Activated naive CD4-positive, alpha-beta T cell treated with anti-CD3 and anti-CD28 coated beads for 36 hours (primary cell): ENCODE measurements at regions not wholly inside any gene's neighbourhood (a gene's known extent, or its start where the extent isn't known, plus 50 kb on each side); places are given as distances from the start of the nearest gene placed in this dataset.
"Not testable (repeated sequence)": the region's sequence is repeated elsewhere in the genome, so short reads cannot be mapped to it uniquely, and the experiment has no call there.

ENCODE experiments used
- CTCF ChIA-PET: fragments of 350-600 bp; sonication (Branson Sonifier 250); formaldehyde crosslinking; loops from one replicate; lab custom pipeline; 2021; ENCODE audit warnings: antibody characterized with exemption; lab: Charles Lee
- DNase-seq: peaks from one replicate; pipeline ENCODE4 v3.0.0-alpha.2; 2020
- H3K27ac Mint-ChIP-seq: one replicate; pipeline ENCODE4 v1.8.0; 2021; ENCODE audit warnings: mild to moderate bottlenecking, mixed read lengths
- H3K27me3 Mint-ChIP-seq: one replicate; pipeline ENCODE4 v1.8.0; 2021; ENCODE audit warnings: low read depth, mixed read lengths
- H3K36me3 Mint-ChIP-seq: one replicate; pipeline ENCODE4 v1.8.0; 2021; ENCODE audit warnings: low read depth, mixed read lengths
- H3K4me1 Mint-ChIP-seq: one replicate; pipeline ENCODE4 v1.8.0; 2021; ENCODE audit warnings: low read depth, mixed read lengths
- H3K4me3 Mint-ChIP-seq: one replicate; pipeline ENCODE4 v1.8.0; 2021; ENCODE audit warnings: mild to moderate bottlenecking, moderate library complexity, mixed read lengths
- H3K9me3 Mint-ChIP-seq: one replicate; pipeline ENCODE4 v1.8.0; 2021; ENCODE audit warnings: mixed read lengths
- intact Hi-C: fragments of 100-400 bp; cut with micrococcal nuclease; formaldehyde crosslinking; loops from one replicate; pipeline ENCODE4 v1.15.1; 2023

DNA sequence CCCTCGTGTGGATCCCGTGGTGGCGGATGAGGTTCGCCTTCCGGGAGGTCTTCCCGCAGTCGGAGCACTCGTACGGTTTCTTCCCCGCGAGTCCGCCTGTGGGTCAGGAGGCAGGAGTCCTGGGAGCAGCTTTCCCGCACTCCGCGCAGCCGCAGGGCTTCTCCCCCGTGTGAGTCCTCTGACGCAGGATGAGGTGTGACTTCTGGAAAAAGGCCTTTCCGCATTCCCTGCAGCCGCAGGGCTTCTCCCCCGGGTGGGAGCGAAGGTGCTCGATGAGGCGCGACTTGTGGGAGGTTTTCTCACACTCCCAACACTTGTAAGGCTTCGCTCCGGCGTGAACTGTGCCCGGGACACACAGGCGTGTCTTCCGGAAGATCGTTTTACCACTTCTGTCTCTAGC lies 68.8 kb upstream of the WIPI2 start:
- H3K4me3 Mint-ChIP-seq, H3K4me1 Mint-ChIP-seq, H3K27ac Mint-ChIP-seq, CTCF ChIA-PET, DNase-seq, intact Hi-C loops, H3K36me3 Mint-ChIP-seq, H3K27me3 Mint-ChIP-seq, H3K9me3 Mint-ChIP-seq: not testable (repeated sequence)

DNA sequence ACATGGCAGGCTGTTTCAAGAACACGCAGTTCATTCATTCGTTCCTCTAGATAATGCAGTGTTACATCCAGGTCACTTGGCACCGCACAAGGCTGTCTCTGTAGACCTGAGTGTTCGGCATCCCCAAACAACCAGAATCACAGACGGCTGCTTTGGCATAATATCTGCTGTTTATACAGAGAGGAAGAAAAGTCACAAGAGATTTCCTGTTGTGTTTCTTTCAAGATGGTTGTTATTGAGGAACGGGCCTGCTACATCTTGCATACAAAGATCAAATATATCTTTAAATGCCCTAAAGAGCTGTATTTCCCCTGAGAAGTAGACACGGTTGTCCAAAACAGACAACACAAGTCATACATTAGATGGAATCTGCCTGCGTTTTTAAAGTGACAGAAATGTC lies 58.8 kb upstream of the WIPI2 start:
- H3K4me3 Mint-ChIP-seq, H3K9me3 Mint-ChIP-seq, H3K27me3 Mint-ChIP-seq, intact Hi-C loops, H3K27ac Mint-ChIP-seq, DNase-seq, H3K36me3 Mint-ChIP-seq: not testable (repeated sequence)
- H3K4me1 Mint-ChIP-seq: peaks cover 12% of the 10 kb centered on the region
- CTCF ChIA-PET: interaction anchor here (0.7 kb wide), 1 partner anchor 697 kb away, joined by 3 read pairs; no protein-coding TSS in a partner anchor

DNA sequence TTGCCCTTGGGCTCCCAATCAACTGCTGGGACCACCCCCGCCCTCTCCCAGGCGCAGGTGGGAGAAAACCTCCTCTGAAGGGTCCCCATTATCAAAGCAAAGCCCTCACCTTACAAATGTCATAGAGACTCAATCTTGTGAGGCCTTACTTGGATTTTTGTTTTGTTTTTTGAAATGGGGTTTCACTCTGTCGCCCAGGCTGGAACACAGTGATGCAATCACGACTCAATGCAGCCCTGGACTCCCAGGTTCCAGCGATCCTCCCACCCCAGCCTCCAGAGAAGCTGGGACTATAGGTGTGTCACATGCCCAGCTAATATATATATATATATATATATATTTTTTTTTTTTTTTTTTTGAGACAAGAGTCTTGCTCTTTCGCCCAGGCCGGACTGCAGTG lies 57.5 kb upstream of the WIPI2 start:
- CTCF ChIA-PET: no interaction called here
- Mint-ChIP-seq H3K4me1 (peaks cover 12% of the 10 kb centered on the region), H3K27me3 (no peaks in the 10 kb centered on the region), H3K36me3 (no peaks in the 10 kb centered on the region), H3K27ac (no peak overlapping the region), H3K4me3 (no peak overlapping the region), H3K9me3 (no peaks in the 10 kb centered on the region)
- no peak for DNase-seq
- intact Hi-C loops: no loop called here

DNA sequence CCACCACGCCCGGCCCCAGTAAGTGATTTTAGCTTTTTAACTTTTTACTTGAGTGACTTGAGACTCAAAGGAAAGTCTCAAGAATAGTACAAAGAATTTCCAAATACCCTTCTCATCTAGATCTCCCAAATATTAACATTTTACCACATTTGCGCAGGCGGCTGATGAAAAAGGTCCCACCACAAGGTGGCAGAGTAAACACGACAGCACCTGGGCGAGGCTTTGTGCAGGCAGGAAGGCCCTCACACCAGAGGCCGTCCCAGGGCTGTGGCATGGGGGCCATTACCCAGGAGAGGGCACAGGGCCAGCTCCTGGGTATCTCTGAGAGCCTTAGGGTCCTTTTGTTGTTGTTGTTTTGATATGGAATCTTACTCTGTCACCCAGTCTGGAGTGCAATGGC lies 50.0 kb upstream of the WIPI2 start:
- no peaks in the 10 kb centered on the region for H3K9me3 Mint-ChIP-seq
- no peaks in the 10 kb centered on the region for H3K27me3 Mint-ChIP-seq
- peaks cover 10% of the 10 kb centered on the region for H3K4me1 Mint-ChIP-seq
- H3K4me3 Mint-ChIP-seq: no peak overlapping the region
- intact Hi-C loops: loop anchor here (5.0 kb wide), 1 partner anchor 52 kb away; the partner anchor contains the start of gene WIPI2
- peak; percentile 47 for DNase-seq
- no peaks in the 10 kb centered on the region for H3K36me3 Mint-ChIP-seq
- CTCF ChIA-PET: interaction anchor here (0.6 to 1.7 kb wide), 5 partner anchors 12 to 166 kb away, joined by 3 to 7 read pairs (median 4); no protein-coding TSS in a partner anchor
- H3K27ac Mint-ChIP-seq: no peak overlapping the region
